ENCODE measurements at regions not wholly inside any gene's neighbourhood (a gene's known extent, or its start where the extent isn't known, plus 50 kb on each side); places are given as distances from the start of the nearest gene placed in this dataset.
A peak's percentile ranks its signal among the peaks of the same experiment; 100 is the strongest.

GRCh38 chr6:95423331-95423730 lies 154.0 kb upstream of the MANEA start:
- peaks cover 0 to 6% (median 3%) of the 10 kb centered on the region in 5 experiments for H3K9me3 ChIP-seq (ENCODE audit: control extremely low read depth in 1 of 5, control insufficient read depth in 4 of 5, insufficient read depth in 2 of 5, low read depth in 1 of 5, low read length in 4 of 5)
- no peaks in the 10 kb centered on the region for H3K36me3 ChIP-seq (ENCODE audit: control insufficient read depth in 4 of 4, insufficient read depth in 4 of 4, low read length in 3 of 4)
- H3K27me3 ChIP-seq (replicated peaks in 2 of 5; ENCODE audit: control insufficient read depth in 4 of 5, insufficient read depth in 5 of 5, low read length in 4 of 5), result no peaks in the 10 kb centered on the region
- no peak overlapping the region for H3K27ac ChIP-seq (ENCODE audit: insufficient read depth in 1 of 2, low read depth in 1 of 2, low read length in 2 of 2, poor library complexity in 1 of 2, severe bottlenecking in 2 of 2)
- no peaks in the 10 kb centered on the region for H3K4me1 ChIP-seq (ENCODE audit: control extremely low read depth in 1 of 4, control insufficient read depth in 4 of 4, insufficient read depth in 4 of 4, low read length in 3 of 4)
- H3K4me3 ChIP-seq (ENCODE audit: control insufficient read depth in 1 of 7, extremely low read depth in 1 of 7, insufficient read depth in 4 of 7, low read depth in 2 of 7, low read length in 6 of 7), result no peak overlapping the region
- WGBS (ENCODE audit: insufficient coverage), result 100% methylated on average over 1 of the region's 1 CpG
- POLR2A ChIA-PET, result interaction anchor here (0.6 kb wide), 1 partner anchor 246 kb away, joined by 3 read pairs; no protein-coding TSS in a partner anchor
- DNase-seq, result no peak
- CTCF ChIA-PET, result no interaction called here

GRCh38 chr6:95431637-95432228 lies 145.6 kb upstream of the MANEA start:
- WGBS (ENCODE audit: insufficient coverage), result no CpG with 5 or more reads among the region's 2 CpGs
- DNase-seq, result peak; percentile 27 to 58 (median 47)
- Histone ChIP-seq H3K27me3 (replicated peaks in 2 of 5; ENCODE audit: control insufficient read depth in 4 of 5, insufficient read depth in 5 of 5, low read length in 4 of 5) (no peaks in the 10 kb centered on the region), H3K4me3 (ENCODE audit: control insufficient read depth in 1 of 7, extremely low read depth in 1 of 7, insufficient read depth in 4 of 7, low read depth in 2 of 7, low read length in 6 of 7) (no peak overlapping the region), H3K4me1 (ENCODE audit: control extremely low read depth in 1 of 4, control insufficient read depth in 4 of 4, insufficient read depth in 4 of 4, low read length in 3 of 4) (no peaks in the 10 kb centered on the region), H3K27ac (ENCODE audit: insufficient read depth in 1 of 2, low read depth in 1 of 2, low read length in 2 of 2, poor library complexity in 1 of 2, severe bottlenecking in 2 of 2) (no peak overlapping the region), H3K9me3 (ENCODE audit: control extremely low read depth in 1 of 5, control insufficient read depth in 4 of 5, insufficient read depth in 2 of 5, low read depth in 1 of 5, low read length in 4 of 5) (no peaks in the 10 kb centered on the region), H3K36me3 (ENCODE audit: control insufficient read depth in 4 of 4, insufficient read depth in 4 of 4, low read length in 3 of 4) (no peaks in the 10 kb centered on the region)
- ChIA-PET POLR2A (no interaction called here), CTCF (no interaction called here)

- WGBS (ENCODE audit: insufficient coverage), result 95% methylated on average over 2 of the region's 2 CpGs
- H3K36me3 ChIP-seq (ENCODE audit: control insufficient read depth in 4 of 4, insufficient read depth in 4 of 4, low read length in 3 of 4), result no peaks in the 10 kb centered on the region
- H3K4me3 ChIP-seq (ENCODE audit: control insufficient read depth in 1 of 7, extremely low read depth in 1 of 7, insufficient read depth in 4 of 7, low read depth in 2 of 7, low read length in 6 of 7), result no peak overlapping the region
- no peak overlapping the region for H3K27ac ChIP-seq (ENCODE audit: insufficient read depth in 1 of 2, low read depth in 1 of 2, low read length in 2 of 2, poor library complexity in 1 of 2, severe bottlenecking in 2 of 2)
- ChIA-PET POLR2A (no interaction called here), CTCF (no interaction called here)
- H3K27me3 ChIP-seq (replicated peaks in 2 of 5; ENCODE audit: control insufficient read depth in 4 of 5, insufficient read depth in 5 of 5, low read length in 4 of 5), result peaks cover 0 to 2% (median 0%) of the 10 kb centered on the region in 5 experiments
- no peak for DNase-seq
- H3K4me1 ChIP-seq (ENCODE audit: control extremely low read depth in 1 of 4, control insufficient read depth in 4 of 4, insufficient read depth in 4 of 4, low read length in 3 of 4), result no peaks in the 10 kb centered on the region
- no peaks in the 10 kb centered on the region for H3K9me3 ChIP-seq (ENCODE audit: control extremely low read depth in 1 of 5, control insufficient read depth in 4 of 5, insufficient read depth in 2 of 5, low read depth in 1 of 5, low read length in 4 of 5)
These were observed 137.6 kb upstream of the MANEA start for GRCh38 chr6:95439741-95440140.

GRCh38 chr6:95448208-95448607 lies 129.1 kb upstream of the MANEA start:
- Histone ChIP-seq H3K4me3 (ENCODE audit: control insufficient read depth in 1 of 7, extremely low read depth in 1 of 7, insufficient read depth in 4 of 7, low read depth in 2 of 7, low read length in 6 of 7) (no peak overlapping the region), H3K4me1 (ENCODE audit: control extremely low read depth in 1 of 4, control insufficient read depth in 4 of 4, insufficient read depth in 4 of 4, low read length in 3 of 4) (no peaks in the 10 kb centered on the region), H3K27ac (ENCODE audit: insufficient read depth in 1 of 2, low read depth in 1 of 2, low read length in 2 of 2, poor library complexity in 1 of 2, severe bottlenecking in 2 of 2) (no peak overlapping the region), H3K9me3 (ENCODE audit: control extremely low read depth in 1 of 5, control insufficient read depth in 4 of 5, insufficient read depth in 2 of 5, low read depth in 1 of 5, low read length in 4 of 5) (no peaks in the 10 kb centered on the region), H3K27me3 (replicated peaks in 2 of 5; ENCODE audit: control insufficient read depth in 4 of 5, insufficient read depth in 5 of 5, low read length in 4 of 5) (no peaks in the 10 kb centered on the region), H3K36me3 (ENCODE audit: control insufficient read depth in 4 of 4, insufficient read depth in 4 of 4, low read length in 3 of 4) (no peaks in the 10 kb centered on the region)
- DNase-seq, result no peak
- ChIA-PET POLR2A (no interaction called here), CTCF (no interaction called here)
- 89% methylated on average over 3 of the region's 4 CpGs for WGBS (ENCODE audit: insufficient coverage)

GRCh38 chr6:95469511-95469910 lies 107.8 kb upstream of the MANEA start:
- no peaks in the 10 kb centered on the region for H3K27me3 ChIP-seq (replicated peaks in 2 of 5; ENCODE audit: control insufficient read depth in 4 of 5, insufficient read depth in 5 of 5, low read length in 4 of 5)
- ChIA-PET POLR2A (no interaction called here), CTCF (interaction anchor here (0.6 kb wide), 1 partner anchor 11 kb away, joined by 3 read pairs; no protein-coding TSS in a partner anchor)
- no peaks in the 10 kb centered on the region for H3K4me1 ChIP-seq (ENCODE audit: control extremely low read depth in 1 of 4, control insufficient read depth in 4 of 4, insufficient read depth in 4 of 4, low read length in 3 of 4)
- WGBS (ENCODE audit: insufficient coverage), result 88% methylated on average over 1 of the region's 2 CpGs
- H3K27ac ChIP-seq (ENCODE audit: insufficient read depth in 1 of 2, low read depth in 1 of 2, low read length in 2 of 2, poor library complexity in 1 of 2, severe bottlenecking in 2 of 2), result no peak overlapping the region
- H3K36me3 ChIP-seq (ENCODE audit: control insufficient read depth in 4 of 4, insufficient read depth in 4 of 4, low read length in 3 of 4), result no peaks in the 10 kb centered on the region
- no peak for DNase-seq
- no peaks in the 10 kb centered on the region for H3K9me3 ChIP-seq (ENCODE audit: control extremely low read depth in 1 of 5, control insufficient read depth in 4 of 5, insufficient read depth in 2 of 5, low read depth in 1 of 5, low read length in 4 of 5)
- no peak overlapping the region for H3K4me3 ChIP-seq (ENCODE audit: control insufficient read depth in 1 of 7, extremely low read depth in 1 of 7, insufficient read depth in 4 of 7, low read depth in 2 of 7, low read length in 6 of 7)

- H3K4me3 ChIP-seq (ENCODE audit: control insufficient read depth in 1 of 7, extremely low read depth in 1 of 7, insufficient read depth in 4 of 7, low read depth in 2 of 7, low read length in 6 of 7), result no peak overlapping the region
- no peak for DNase-seq
- H3K9me3 ChIP-seq (ENCODE audit: control extremely low read depth in 1 of 5, control insufficient read depth in 4 of 5, insufficient read depth in 2 of 5, low read depth in 1 of 5, low read length in 4 of 5), result no peaks in the 10 kb centered on the region
- H3K4me1 ChIP-seq (ENCODE audit: control extremely low read depth in 1 of 4, control insufficient read depth in 4 of 4, insufficient read depth in 4 of 4, low read length in 3 of 4), result no peaks in the 10 kb centered on the region
- POLR2A ChIA-PET, result no interaction called here
- H3K36me3 ChIP-seq (ENCODE audit: control insufficient read depth in 4 of 4, insufficient read depth in 4 of 4, low read length in 3 of 4), result no peaks in the 10 kb centered on the region
- H3K27me3 ChIP-seq (replicated peaks in 2 of 5; ENCODE audit: control insufficient read depth in 4 of 5, insufficient read depth in 5 of 5, low read length in 4 of 5), result no peaks in the 10 kb centered on the region
- CTCF ChIA-PET, result no interaction called here
- H3K27ac ChIP-seq (ENCODE audit: insufficient read depth in 1 of 2, low read depth in 1 of 2, low read length in 2 of 2, poor library complexity in 1 of 2, severe bottlenecking in 2 of 2), result no peak overlapping the region
These were observed 98.4 kb upstream of the MANEA start for GRCh38 chr6:95478941-95479340.

- H3K27ac ChIP-seq (ENCODE audit: insufficient read depth in 1 of 2, low read depth in 1 of 2, low read length in 2 of 2, poor library complexity in 1 of 2, severe bottlenecking in 2 of 2), result no peak overlapping the region
- H3K9me3 ChIP-seq (ENCODE audit: control extremely low read depth in 1 of 5, control insufficient read depth in 4 of 5, insufficient read depth in 2 of 5, low read depth in 1 of 5, low read length in 4 of 5), result no peaks in the 10 kb centered on the region
- CTCF ChIA-PET, result no interaction called here
- DNase-seq, result no peak
- H3K4me1 ChIP-seq (ENCODE audit: control extremely low read depth in 1 of 4, control insufficient read depth in 4 of 4, insufficient read depth in 4 of 4, low read length in 3 of 4), result no peaks in the 10 kb centered on the region
- POLR2A ChIA-PET, result no interaction called here
- H3K4me3 ChIP-seq (ENCODE audit: control insufficient read depth in 1 of 7, extremely low read depth in 1 of 7, insufficient read depth in 4 of 7, low read depth in 2 of 7, low read length in 6 of 7), result no peak overlapping the region
- no peaks in the 10 kb centered on the region for H3K36me3 ChIP-seq (ENCODE audit: control insufficient read depth in 4 of 4, insufficient read depth in 4 of 4, low read length in 3 of 4)
- no peaks in the 10 kb centered on the region for H3K27me3 ChIP-seq (replicated peaks in 2 of 5; ENCODE audit: control insufficient read depth in 4 of 5, insufficient read depth in 5 of 5, low read length in 4 of 5)
These were observed 89.5 kb upstream of the MANEA start for GRCh38 chr6:95487817-95488216.

Measured in common myeloid progenitor, CD34-positive (primary cell).